Transverse colon (tissue), 4 donors: ENCODE measurements at regions not wholly inside any gene's neighbourhood (a gene's known extent, or its start where the extent isn't known, plus 50 kb on each side); places are given as distances from the start of the nearest gene placed in this dataset.

Source experiments
- CTCF ChIP-seq, 5 experiments: fragments of 200-600 bp in 3 of 5; fragments of 450-650 bp in 2 of 5; sonication (generic) in 3 of 5; IDR thresholded peaks; 1 replicate in 2 of 5; 2 replicates in 3 of 5; pipeline ENCODE4 v1.5.1; 2016 to 2017; ENCODE audit warnings: antibody characterized with exemption in 5 of 5, inconsistent platforms in 3 of 5, mild to moderate bottlenecking in 2 of 5, moderate library complexity in 1 of 5
- EP300 ChIP-seq: sonication (generic); formaldehyde crosslinking; IDR thresholded peaks from one replicate; pipeline ENCODE4 v1.6.1; 2017; ENCODE audit warnings: antibody characterized with exemption, low read depth
- POLR2A ChIP-seq: fragments of 450-650 bp; IDR thresholded peaks from one replicate; pipeline ENCODE4 v1.6.1; 2016; ENCODE audit warnings: antibody characterized with exemption, mild to moderate bottlenecking, moderate library complexity
- POLR2AphosphoS5 ChIP-seq, 3 donors: sonication (generic); formaldehyde crosslinking; IDR thresholded peaks; one replicate each; pipeline ENCODE4 v1.6.1; 2016; ENCODE audit warnings: antibody characterized with exemption in 3 of 3

- no peak for TF ChIP-seq CTCF (IDR thresholded peaks at IDR 0.05)
- TF ChIP-seq POLR2AphosphoS5 (IDR thresholded peaks at IDR 0.05) = no peak
- no peak for TF ChIP-seq POLR2A
- TF ChIP-seq EP300 = no peak
Measured at GRCh38 chr20:4412216-4412615, 163.1 kb upstream of the ADRA1D start.
